ENCODE measurements at regions not wholly inside any gene's neighbourhood (a gene's known extent, or its start where the extent isn't known, plus 50 kb on each side); places are given as distances from the start of the nearest gene placed in this dataset.
A peak's percentile ranks its signal among the peaks of the same experiment; 100 is the strongest.

GRCh38 chr20:52294106-52294628, 102.6 kb upstream of the ZFP64 start:
- DNase-seq: no peak

- DNase-seq: no peak
These were observed 99.5 kb upstream of the ZFP64 start for GRCh38 chr20:52291109-52291508.

DNA sequence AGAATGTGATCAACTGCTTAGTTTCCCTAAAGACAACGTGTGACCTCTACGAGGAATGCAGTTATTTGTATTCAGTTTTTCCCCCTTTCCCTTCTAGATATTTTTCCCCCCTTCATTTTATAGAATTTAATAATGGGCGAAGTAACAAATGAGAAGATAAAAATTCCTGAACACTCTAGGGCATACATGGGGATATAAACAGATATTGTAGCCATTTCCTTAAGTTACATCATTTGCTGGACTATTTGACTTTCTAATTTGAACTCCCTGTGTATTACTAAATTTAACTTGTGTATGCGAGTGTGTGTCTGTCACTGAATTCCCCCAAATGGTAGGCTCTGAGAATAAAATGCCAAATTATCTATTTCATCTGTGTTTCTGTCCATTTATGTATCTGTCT, 99.0 kb upstream of the ZFP64 start:
- no peak for DNase-seq

- no peak for DNase-seq
These were observed 98.5 kb upstream of the ZFP64 start for GRCh38 chr20:52289956-52290565.

GRCh38 chr20:52280407-52280806, 88.8 kb upstream of the ZFP64 start:
- no peak for DNase-seq

- DNase-seq: no peak
These were observed 88.1 kb upstream of the ZFP64 start for GRCh38 chr20:52279706-52280105.

DNA sequence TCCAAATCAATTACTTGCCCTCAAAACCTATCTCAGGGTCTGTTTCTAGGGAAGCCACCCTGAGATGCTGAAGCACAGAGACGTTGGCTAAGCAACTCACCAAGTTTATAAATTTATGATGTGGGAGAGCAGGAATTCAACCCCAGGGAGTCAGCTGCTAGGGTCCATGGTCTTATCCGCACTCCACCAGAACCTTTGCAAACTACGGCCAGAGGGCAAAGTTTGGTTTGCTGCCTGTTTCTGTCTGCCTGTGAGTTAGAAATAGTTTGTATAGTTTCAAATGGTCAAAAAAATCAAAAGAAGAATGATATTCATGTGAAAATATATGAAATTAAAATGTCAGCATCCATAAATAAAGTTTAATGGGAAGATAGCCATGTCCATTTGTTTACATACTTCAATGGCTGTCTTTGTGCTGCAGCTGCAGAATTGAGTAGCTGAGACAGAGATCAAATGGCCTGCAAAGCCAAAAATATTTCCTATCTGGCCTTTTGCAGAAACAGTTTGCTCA, 83.7 kb upstream of the ZFP64 start:
- no peak for DNase-seq

DNA sequence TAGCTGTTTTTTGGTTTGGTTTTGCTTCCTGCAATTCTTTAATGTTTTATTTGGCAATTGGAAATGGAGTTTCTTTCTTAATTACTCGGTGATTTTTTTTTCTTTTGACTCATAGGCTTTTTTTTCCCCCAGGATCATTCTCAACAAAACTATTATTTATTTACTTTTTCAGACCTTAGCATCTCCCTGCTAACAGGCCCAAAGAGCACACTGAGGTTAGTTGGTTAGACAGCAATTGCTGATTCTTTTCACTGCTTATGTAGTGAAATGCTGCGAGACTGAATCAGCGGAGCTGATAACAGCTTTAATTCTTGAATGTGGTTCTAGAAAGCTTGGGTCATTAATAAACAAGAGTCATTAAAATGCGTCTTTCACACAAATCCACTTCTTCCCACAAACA, 79.1 kb upstream of the ZFP64 start:
- no peak for DNase-seq

- no peak for DNase-seq
These were observed 78.5 kb upstream of the ZFP64 start for GRCh38 chr20:52270001-52270606.

- DNase-seq: no peak
These were observed 77.7 kb upstream of the ZFP64 start for GRCh38 chr20:52269321-52269720.

DNA sequence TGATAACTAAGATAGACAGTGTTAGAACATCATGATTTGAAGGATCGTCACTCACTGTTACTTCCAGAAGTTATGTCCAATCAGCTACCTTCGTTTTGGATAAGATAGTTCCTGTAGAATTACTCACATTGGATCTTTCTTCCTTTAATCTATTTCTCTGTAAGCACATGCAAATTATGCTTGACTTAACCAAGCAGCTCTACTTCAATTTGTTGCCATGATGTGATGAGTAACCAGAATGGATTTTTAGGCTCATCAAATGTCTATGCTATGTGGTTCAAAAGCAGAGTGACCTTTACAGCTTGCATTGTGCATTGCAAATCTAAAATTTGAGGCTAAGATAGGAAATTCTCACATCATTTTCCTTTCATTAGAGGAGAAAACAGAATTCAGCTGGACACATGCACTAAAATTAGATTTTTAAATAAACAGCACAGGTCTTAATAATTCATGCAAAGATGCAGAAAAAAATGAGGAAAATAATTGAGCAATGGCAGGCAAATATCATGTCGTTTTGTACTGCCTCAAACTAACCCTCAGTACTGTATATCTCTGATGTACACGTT, 76.7 kb upstream of the ZFP64 start:
- no peak for DNase-seq

DNA sequence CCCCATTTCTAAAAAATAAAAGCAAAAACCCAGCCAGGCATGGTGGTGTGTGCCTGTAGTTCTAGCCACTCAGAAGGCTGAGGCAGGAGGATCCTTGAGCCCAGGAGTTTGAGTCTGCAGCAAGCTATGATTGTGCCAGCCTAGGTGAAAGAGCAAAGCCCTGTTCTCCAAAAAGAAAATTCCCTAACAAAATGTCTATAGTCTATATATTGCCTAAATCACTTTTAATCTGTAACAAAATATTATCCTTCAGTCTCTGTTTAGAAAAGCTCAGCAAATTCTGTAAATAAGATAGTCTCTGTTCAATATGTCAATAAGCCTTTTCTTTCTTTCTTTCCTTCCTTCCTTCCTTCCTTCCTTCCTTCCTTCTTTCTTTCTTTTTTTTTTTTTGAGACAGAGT, 75.8 kb upstream of the ZFP64 start:
- DNase-seq: no peak

GRCh38 chr20:52263757-52264156, 72.2 kb upstream of the ZFP64 start:
- DNase-seq: no peak

DNA sequence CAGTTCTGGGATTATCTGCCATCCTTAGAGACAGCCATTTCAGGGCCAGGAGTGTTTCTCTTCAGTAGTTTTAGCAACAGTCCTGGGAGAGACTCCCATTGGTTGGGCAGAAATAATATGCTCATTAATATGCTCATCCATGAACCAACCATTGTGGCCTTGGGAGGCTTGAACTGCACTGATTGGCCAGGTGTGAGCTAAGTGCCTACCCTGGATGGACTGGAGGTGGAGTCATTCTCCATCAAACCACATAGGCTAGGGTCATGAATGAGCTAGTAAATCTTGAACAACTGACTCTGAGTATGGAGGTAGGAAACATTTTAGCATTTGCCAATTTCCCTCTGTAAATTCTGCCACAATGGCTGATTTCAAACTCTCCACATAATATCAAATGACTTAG, 70.2 kb upstream of the ZFP64 start:
- DNase-seq: no peak

DNA sequence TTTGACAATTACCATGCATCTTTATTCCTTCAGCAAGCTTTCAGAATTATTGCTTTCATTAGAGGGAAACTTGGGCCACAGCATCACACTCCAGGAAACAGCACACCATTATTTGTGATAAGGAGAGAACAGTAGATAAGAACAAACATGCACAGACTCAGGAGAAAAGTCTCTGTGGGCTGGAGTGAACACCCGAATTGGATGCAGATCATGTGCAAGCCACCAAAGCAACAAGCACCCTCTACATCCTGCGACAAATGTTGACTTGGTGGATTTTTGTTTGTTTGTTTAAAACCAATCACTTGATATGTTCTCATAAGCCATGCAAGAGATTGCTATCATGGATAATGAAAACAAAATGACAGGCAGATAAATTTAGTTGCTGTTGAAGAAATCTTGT, 67.7 kb upstream of the ZFP64 start:
- no peak for DNase-seq

GRCh38 chr20:52256454-52256853, 64.9 kb upstream of the ZFP64 start:
- DNase-seq: no peak

DNA sequence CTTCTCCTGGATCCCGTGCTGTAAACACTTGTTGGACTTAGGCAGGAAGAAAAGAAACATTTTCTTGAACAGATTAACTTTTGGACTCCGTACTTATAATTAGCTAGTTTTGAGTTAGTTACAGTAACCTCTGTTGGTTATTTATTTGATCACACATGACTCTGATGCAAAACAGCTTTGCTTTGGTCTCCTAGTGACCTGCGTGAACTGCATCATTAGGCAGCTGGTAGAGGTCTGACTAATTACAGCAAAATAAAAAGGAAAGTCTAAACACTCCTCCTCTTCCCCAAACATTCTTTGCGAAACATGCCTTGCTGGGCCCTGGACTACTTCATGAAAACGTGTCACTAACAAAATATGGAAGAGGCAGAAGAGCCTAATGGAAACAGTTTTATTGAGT, 61.1 kb upstream of the ZFP64 start:
- no peak for DNase-seq

- DNase-seq: no peak
These were observed 60.2 kb upstream of the ZFP64 start for GRCh38 chr20:52251827-52252226.

DNA sequence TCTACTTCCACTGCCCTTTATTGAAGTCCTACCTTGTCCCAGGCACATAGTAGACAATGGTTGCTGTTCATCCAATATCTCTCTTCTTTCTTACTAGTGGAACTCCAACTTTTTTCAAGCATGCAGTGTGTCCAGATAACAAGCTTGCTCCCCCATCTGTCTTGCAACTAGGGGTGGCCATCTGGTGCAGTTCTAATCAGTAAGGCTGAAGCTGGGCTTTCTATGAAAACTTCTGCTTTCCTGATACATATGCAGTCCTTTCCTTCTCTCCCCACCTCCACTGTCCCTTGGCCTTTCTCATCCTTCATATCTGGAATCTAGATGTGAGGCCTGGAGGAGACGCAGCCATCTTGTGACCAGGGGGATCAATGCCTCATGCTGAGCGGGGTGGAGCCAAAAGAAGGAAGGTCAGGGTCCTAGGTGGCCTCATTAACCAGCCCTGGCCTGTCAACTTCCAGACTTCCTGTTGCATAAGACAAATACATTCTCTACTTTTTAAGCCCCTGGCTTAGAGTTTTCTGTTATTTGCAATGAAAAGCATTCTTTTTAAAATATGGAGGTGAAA, 59.6 kb upstream of the ZFP64 start:
- no peak for DNase-seq

GRCh38 chr20:52247548-52247947, 56.0 kb upstream of the ZFP64 start:
- DNase-seq: no peak

- DNase-seq: no peak
These were observed 54.8 kb upstream of the ZFP64 start for GRCh38 chr20:52246366-52246765.

DNA sequence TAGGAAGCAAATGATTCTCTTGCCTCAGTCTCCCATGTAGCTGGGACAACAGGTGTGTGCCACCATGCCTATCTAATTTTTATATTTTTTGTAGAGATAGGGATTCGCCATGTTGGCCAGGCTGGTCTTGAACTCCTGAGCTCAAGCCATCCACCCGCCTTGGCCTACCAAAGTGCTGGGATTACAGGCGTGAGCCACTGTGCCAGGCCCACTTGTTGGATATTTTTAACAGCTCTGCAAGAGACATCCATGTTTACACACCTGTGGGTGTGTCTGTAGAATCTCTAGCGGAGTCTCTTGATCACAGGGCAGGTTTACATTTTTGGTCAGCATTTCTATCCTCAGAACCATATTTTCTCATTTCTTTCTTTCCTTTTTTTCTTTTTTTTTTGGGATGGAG, 53.1 kb upstream of the ZFP64 start:
- no peak for DNase-seq

DNA sequence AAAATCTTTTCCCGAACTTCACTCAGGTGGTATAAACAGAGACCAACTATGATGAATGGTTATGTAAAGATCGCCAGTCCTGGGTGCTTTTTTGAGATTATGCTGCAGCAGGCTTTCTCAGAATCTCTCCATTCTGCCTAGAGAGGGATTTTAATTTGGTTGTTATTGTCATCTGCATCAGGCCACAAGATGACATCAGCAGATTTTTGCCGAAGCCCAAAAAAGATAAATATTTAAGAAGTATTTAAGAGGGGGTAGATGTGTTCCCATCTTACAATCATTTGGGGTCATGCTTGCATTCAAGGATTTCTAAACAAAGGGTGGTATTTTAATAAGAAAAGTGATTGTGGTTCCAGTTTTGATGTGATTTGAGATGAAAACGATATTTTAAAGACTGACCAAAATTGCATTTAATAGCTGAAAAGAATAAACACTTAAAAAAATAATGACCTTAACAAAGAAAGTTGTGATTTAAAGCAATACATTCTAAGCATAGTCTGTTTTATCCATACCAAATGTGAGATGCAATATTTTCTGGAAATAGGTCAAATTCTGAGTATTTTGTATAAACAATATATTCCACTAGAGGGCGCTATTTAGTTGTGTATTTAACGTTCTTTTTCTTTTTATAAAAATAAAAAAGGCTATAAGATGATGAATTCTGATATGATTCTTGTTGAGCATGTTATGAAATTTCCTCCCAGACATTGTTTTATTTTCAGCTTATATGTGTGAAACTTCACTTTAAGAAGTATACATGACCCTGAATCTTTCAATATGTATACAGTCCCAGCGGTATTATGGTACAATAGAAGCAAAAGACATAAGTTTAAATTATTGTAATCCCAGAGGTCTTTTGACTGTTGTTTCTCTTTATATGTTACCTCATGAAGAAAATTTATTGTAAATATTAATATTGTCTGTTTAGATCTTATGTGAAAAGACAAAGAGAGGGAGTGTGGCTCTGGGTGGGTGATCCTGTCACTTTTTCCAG, 51.0 kb upstream of the ZFP64 start:
- peak; percentile 3 to 24 for DNase-seq
